ENCODE measurements at regions not wholly inside any gene's neighbourhood (a gene's known extent, or its start where the extent isn't known, plus 50 kb on each side); places are given as distances from the start of the nearest gene placed in this dataset.
"Not testable (repeated sequence)": the region's sequence is repeated elsewhere in the genome, so short reads cannot be mapped to it uniquely, and the experiment has no call there.

GRCh38 chr6:22766979-22767378 is 197.6 kb downstream of the HDGFL1 start (continued):
- no peak for TF ChIP-seq ZNF532 (CRISPR knock-in tag; IDR thresholded peaks at IDR 0.05; ENCODE audit: borderline replicate concordance)
- TF ChIP-seq ZBTB21 (CRISPR knock-in tag; IDR thresholded peaks at IDR 0.05; ENCODE audit: borderline replicate concordance) = no peak
- TF ChIP-seq NFATC4 (CRISPR knock-in tag; IDR thresholded peaks at IDR 0.05) = no peak
- TF ChIP-seq ZNF671 (CRISPR knock-in tag; IDR thresholded peaks at IDR 0.05) = no peak
- no peak for TF ChIP-seq RELA (CRISPR knock-in tag; IDR thresholded peaks at IDR 0.05; ENCODE audit: borderline replicate concordance)

DNA sequence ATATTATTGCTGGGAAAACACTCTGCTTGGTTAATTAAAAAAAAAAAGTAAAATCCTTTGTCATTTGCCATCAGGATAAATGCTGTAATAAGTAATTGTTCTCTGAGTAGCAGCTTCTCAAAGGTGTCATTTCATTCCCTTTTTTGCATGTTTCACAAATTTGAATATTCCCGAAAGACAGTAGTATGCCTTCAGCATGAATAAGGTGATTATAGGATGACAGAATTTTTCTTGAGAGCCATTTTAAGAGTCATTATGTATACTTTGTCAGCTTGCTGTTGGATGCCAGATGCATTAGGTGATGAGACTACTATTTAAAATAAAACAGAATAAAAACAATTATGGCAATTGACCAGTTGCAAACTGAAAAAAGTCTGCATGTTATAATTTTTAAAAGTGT is 200.7 kb downstream of the HDGFL1 start:
- Mint-ChIP-seq H3K27me3 (ENCODE audit: low read depth) (no peaks in the 10 kb centered on the region), H3K36me3 (0 out of 2 replicates have a peak, but pooled peaks cover 3% of the 10 kb centered on the region), H3K4me1 (no peaks in the 10 kb centered on the region), H3K27ac (no peak overlapping the region), H3K4me3 (no peak overlapping the region), H3K9me3 (peaks cover 8% of the 10 kb centered on the region)
- POLR2A ChIA-PET = no interaction called here
- DNase-seq (ENCODE audit: low spot score) (no peak), ATAC-seq (no peak)
- no peak for TF ChIP-seq SOX15 (CRISPR knock-in tag; IDR thresholded peaks at IDR 0.05)
- TF ChIP-seq FOXJ3 (CRISPR knock-in tag; IDR thresholded peaks at IDR 0.05; ENCODE audit: borderline replicate concordance) = no peak
- TF ChIP-seq ELF4 (CRISPR knock-in tag; IDR thresholded peaks at IDR 0.05; ENCODE audit: low read depth) = no peak
- no peak for TF ChIP-seq KAT7 (CRISPR knock-in tag; IDR thresholded peaks at IDR 0.05; ENCODE audit: borderline replicate concordance)
- no peak for TF ChIP-seq IRF2 (CRISPR knock-in tag; IDR thresholded peaks at IDR 0.05; ENCODE audit: borderline replicate concordance, low read depth)
- TF ChIP-seq, protein P1, sequence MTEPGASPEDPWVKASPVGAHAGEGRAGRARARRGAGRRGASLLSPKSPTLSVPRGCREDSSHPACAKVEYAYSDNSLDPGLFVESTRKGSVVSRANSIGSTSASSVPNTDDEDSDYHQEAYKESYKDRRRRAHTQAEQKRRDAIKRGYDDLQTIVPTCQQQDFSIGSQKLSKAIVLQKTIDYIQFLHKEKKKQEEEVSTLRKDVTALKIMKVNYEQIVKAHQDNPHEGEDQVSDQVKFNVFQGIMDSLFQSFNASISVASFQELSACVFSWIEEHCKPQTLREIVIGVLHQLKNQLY (CRISPR knock-in tag; IDR thresholded peaks at IDR 0.05) = no peak
- TF ChIP-seq SMAD3 (CRISPR knock-in tag; IDR thresholded peaks at IDR 0.05; ENCODE audit: borderline replicate concordance) = no peak
- no peak for TF ChIP-seq CDX4 (CRISPR knock-in tag; IDR thresholded peaks at IDR 0.05; ENCODE audit: borderline replicate concordance)
- TF ChIP-seq ZNF423 (CRISPR knock-in tag; IDR thresholded peaks at IDR 0.05) = no peak
- no peak for TF ChIP-seq OVOL2 (CRISPR knock-in tag; IDR thresholded peaks at IDR 0.05; ENCODE audit: borderline replicate concordance)
- CTCF ChIA-PET = no interaction called here

GRCh38 chr6:22774129-22774528 is 204.8 kb downstream of the HDGFL1 start:
- no peak for ATAC-seq
- CTCF ChIA-PET = no interaction called here
- no peak overlapping the region for H3K27ac Mint-ChIP-seq

GRCh38 chr6:22778438-22778837 is 209.1 kb downstream of the HDGFL1 start:
- H3K27ac Mint-ChIP-seq; DNase-seq (ENCODE audit: low spot score); POLR2A ChIA-PET; H3K4me3 Mint-ChIP-seq; ATAC-seq; H3K4me1 Mint-ChIP-seq; CTCF ChIA-PET; H3K27me3 Mint-ChIP-seq (ENCODE audit: low read depth): not testable (repeated sequence)
- Mint-ChIP-seq H3K36me3 (peaks cover 31% of the 10 kb centered on the region), H3K9me3 (peaks cover 45% of the 10 kb centered on the region)

More at GRCh38 chr6:22774129-22774528, 204.8 kb downstream of the HDGFL1 start:
- no peak for DNase-seq (ENCODE audit: low spot score)
- POLR2A ChIA-PET = no interaction called here
- Mint-ChIP-seq H3K4me1 (no peaks in the 10 kb centered on the region), H3K9me3 (peaks cover 35% of the 10 kb centered on the region), H3K4me3 (no peak overlapping the region), H3K36me3 (peaks cover 22% of the 10 kb centered on the region), H3K27me3 (ENCODE audit: low read depth) (no peaks in the 10 kb centered on the region; the same call in none of the 2 replicates)
- TF ChIP-seq ZNF396 (CRISPR knock-in tag; IDR thresholded peaks at IDR 0.05; ENCODE audit: borderline replicate concordance) (no peak), ESRRA (CRISPR knock-in tag; IDR thresholded peaks at IDR 0.05; ENCODE audit: borderline replicate concordance) (no peak), MYBL2 (CRISPR knock-in tag; IDR thresholded peaks at IDR 0.05) (no peak), ZNF317 (CRISPR knock-in tag; IDR thresholded peaks at IDR 0.05; ENCODE audit: borderline replicate concordance, low read depth) (no peak), KAT7 (CRISPR knock-in tag; IDR thresholded peaks at IDR 0.05; ENCODE audit: borderline replicate concordance) (no peak)
- TF ChIP-seq, protein P2, sequence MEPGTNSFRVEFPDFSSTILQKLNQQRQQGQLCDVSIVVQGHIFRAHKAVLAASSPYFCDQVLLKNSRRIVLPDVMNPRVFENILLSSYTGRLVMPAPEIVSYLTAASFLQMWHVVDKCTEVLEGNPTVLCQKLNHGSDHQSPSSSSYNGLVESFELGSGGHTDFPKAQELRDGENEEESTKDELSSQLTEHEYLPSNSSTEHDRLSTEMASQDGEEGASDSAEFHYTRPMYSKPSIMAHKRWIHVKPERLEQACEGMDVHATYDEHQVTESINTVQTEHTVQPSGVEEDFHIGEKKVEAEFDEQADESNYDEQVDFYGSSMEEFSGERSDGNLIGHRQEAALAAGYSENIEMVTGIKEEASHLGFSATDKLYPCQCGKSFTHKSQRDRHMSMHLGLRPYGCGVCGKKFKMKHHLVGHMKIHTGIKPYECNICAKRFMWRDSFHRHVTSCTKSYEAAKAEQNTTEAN (CRISPR knock-in tag; IDR thresholded peaks at IDR 0.05) = no peak
- TF ChIP-seq, protein P3, sequence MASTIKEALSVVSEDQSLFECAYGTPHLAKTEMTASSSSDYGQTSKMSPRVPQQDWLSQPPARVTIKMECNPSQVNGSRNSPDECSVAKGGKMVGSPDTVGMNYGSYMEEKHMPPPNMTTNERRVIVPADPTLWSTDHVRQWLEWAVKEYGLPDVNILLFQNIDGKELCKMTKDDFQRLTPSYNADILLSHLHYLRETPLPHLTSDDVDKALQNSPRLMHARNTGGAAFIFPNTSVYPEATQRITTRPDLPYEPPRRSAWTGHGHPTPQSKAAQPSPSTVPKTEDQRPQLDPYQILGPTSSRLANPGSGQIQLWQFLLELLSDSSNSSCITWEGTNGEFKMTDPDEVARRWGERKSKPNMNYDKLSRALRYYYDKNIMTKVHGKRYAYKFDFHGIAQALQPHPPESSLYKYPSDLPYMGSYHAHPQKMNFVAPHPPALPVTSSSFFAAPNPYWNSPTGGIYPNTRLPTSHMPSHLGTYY (CRISPR knock-in tag; IDR thresholded peaks at IDR 0.05) = no peak
